Hematopoietic multipotent progenitor cell (in vitro differentiated cells): ENCODE measurements at regions not wholly inside any gene's neighbourhood (a gene's known extent, or its start where the extent isn't known, plus 50 kb on each side); places are given as distances from the start of the nearest gene placed in this dataset.
A peak's percentile ranks its signal among the peaks of the same experiment; 100 is the strongest.

Experiments
- DNase-seq, 3 donors: peaks; one replicate each; pipeline ENCODE4 v3.0.0-alpha.2; 2011 to 2015; ENCODE audit warnings: low read depth in 2 of 3, low spot score in 2 of 3

DNA sequence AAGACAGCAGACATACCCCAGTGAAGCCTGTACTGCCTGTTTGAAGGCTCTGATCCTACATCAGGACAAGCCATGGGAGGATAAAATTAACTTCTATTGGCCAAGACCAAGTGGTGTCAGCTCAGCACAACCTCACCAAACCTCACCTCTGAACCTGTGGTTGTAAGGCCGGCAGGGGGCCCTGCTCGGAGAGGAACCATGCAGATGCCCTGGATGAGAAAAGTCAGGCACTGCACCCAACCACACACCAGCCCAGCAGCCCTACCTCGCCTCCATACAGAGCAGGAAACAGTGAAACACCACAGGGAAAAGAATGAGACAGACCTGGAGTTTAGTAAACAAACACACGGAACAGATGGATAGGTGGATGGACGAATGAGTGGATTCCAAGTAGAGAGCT is 70.0 kb upstream of the PAX7 start:
- DNase-seq, result no peak

DNA sequence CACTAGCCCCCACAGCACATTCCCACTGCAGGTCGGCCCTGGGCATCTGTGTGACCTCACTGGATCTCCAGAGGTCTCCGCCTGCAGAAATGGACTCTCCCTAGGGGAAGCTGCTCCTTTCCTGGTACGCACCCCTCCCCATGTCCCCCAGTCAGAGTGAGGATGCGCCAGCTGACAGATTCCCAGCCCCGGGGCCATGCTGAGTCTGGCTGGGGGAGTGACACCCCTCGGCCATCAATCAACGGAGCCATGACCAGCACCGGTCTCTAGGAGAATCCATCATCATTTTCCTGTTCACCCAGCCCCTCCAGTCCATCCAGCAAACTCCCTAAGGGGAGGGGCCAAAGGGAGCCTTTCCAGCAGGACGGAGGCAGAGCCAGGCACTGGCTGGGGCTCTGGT is 68.7 kb upstream of the PAX7 start:
- DNase-seq, result no peak

DNA sequence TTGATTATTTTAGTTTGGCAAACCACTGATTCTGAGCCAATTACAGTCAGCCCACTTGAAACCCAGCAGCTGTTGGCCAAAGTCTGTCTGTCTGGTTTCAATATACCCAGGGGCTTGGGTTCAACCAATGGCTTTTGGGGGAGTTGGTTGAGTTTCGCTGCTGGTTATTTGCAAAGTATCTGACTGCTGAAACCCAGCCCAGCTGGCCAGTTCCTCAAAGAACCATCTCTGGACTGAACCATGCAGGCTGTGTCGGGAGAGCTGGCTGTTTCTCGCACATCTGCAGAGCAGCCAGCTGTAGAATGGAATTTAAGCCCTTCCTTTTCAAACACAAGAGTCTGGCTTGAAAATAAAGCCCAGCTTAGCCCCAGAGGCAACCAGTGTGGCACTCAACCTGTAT is 66.0 kb upstream of the PAX7 start:
- DNase-seq, result no peak

GRCh38 chr1:18565321-18565720 is 65.3 kb upstream of the PAX7 start:
- no peak for DNase-seq

DNA sequence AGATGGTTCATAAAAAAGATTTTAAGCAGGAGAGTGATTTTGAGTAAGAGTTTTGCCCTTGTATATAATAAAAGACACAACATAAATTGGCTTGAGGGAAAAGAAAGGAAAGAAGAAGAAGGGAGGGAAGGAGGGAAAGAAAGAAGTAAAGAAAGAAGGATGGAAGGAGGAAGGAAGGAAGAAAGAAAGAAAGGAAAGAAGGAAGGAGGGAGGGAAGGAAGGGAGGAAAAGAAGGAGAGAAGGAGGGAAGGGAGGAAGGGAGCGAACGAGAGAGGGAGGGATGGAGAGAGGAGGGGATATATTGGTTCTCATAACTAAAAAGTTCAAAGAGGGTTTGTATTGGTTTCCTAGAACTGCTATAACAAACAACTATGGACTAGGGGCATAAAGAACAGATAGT is 62.2 kb upstream of the PAX7 start:
- DNase-seq, result no peak

DNA sequence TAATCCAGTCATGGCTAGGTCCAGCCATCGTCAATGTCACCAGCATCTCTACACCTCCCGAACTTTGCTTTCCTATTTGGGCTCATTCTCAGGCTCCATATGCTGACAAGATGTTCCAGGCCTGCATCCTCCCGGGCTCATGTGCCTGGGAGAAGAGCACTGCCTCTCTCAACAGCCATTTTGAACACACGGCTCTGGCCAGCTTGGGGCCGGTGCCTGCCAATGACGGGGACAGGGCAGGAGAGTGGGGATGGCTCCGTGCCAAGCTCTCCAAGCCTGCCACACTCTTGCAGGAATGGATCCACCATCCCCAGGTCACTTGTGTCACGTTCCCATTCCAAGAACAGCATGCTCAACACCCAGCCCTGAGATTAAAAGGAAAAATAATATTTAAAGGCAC is 61.4 kb upstream of the PAX7 start:
- DNase-seq, result no peak

DNA sequence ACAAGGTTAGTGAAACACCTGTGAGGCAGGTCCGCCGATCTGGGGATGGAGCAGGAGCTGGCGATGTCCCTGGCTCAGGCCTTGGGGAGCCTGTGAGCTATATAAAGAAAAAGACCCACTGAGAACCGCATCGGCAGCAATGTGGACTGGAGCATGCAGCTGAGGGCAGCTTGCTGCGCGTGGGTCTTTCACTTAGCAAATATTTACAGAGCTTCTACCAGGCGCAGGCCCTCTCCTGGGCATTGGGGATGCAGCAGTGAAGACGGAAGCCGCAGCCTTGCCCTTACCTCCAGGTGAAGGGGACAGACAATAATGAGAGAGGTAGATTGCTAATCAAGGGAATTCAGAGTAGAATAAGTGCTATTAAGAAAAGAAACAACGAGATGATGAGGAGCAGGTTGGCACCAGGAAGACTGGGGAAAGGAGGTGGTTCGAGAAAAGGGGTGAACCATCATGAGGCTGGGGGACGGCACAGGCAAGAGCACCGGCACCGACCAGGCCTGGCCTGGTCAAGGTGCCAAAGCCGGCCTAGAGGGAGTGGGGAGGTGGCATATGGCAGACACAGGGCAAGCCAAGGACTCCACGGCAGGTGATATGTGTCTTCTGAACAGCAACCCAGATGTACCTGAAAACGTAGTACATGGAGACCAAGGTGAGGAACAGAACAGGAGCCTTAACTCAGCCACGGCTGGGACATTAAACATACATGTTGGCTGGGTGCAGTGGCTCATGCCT is 60.7 kb upstream of the PAX7 start:
- DNase-seq, result no peak

GRCh38 chr1:18571275-18571674 is 59.4 kb upstream of the PAX7 start:
- DNase-seq, result no peak

GRCh38 chr1:18572022-18572880 is 58.4 kb upstream of the PAX7 start:
- no peak for DNase-seq

GRCh38 chr1:18573170-18573569 is 57.5 kb upstream of the PAX7 start:
- no peak for DNase-seq

DNA sequence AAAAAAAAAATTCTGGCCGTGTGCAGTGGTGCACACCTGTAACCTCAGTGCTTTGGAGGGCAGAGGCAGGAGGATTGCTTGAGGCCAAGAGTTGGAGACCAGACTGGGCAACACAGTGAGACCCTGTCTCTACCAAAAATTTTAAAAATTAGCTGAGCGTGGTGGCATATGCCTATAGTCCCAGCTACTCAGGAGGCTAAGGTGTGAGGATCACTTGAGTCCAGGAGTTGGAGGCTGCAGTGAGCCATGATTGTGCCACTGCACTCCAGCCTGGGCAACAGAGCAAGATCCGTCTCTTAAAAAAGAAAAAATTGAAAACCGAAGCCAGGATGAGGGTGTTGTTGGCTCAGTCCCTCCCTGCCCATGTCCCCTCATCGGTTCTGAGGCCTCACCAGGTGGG is 55.9 kb upstream of the PAX7 start:
- no peak for DNase-seq

DNA sequence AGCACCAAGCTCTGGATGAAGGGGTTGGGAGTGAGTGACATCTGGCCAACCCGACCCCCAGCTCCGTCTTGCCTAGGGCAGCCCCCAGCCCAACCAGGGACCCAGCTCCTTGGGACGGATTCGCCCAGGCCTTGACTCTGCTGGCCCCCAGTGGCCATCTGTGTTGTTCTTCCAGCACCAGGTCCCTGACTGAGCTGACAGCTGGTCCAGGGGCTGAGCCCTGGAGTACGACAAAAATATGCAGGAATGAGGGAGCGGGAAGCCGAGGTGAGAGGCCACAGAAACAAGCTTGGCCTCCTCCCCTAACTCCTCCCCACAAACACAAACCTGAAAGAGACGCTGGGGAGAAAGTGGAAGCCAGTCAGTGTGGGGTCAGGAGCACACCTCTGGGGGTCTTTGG is 55.0 kb upstream of the PAX7 start:
- peak in 2 of 3 donors; percentile 27 to 58 for DNase-seq

GRCh38 chr1:18578271-18578670 is 52.4 kb upstream of the PAX7 start:
- DNase-seq, result no peak

GRCh38 chr1:18579267-18579666 is 51.4 kb upstream of the PAX7 start:
- peak in 2 of 3 donors; percentile 29 to 48 for DNase-seq

- no peak for DNase-seq
These were observed 50.6 kb upstream of the PAX7 start for GRCh38 chr1:18580047-18580446.

- DNase-seq, result no peak
These were observed 49.8 kb upstream of the PAX7 start for GRCh38 chr1:18580691-18581419.
